Upper lobe of left lung (tissue), 6 donors: ENCODE measurements at regions not wholly inside any gene's neighbourhood (a gene's known extent, or its start where the extent isn't known, plus 50 kb on each side); places are given as distances from the start of the nearest gene placed in this dataset.

Experiments
- ATAC-seq, 2 donors: fragments of 200-7000 bp; cut with Tn5 transposase; one replicate each; pipeline ENCODE4 v1.9.1; 2022; ENCODE audit warnings: mild to moderate bottlenecking in 2 of 2, moderate library complexity in 2 of 2; ENCODE audit not compliant: low FRiP score in 2 of 2
- DNase-seq, 2 donors: peaks; one replicate each; pipeline ENCODE4 v3.0.0-alpha.2; 2019 to 2020
- H3K27ac ChIP-seq, 4 donors: fragments of 200-600 bp; sonication (generic); one replicate each; pipeline ENCODE4 v1.5.1; 2016 to 2019
- H3K27me3 ChIP-seq, 4 donors: fragments of 200-600 bp; sonication (generic); one replicate each; pipeline ENCODE4 v1.5.1; 2017 to 2019
- H3K36me3 ChIP-seq, 4 donors: fragments of 200-600 bp; sonication (generic); one replicate each; pipeline ENCODE4 v1.5.1; 2016 to 2019
- H3K4me1 ChIP-seq, 4 donors: fragments of 200-600 bp; sonication (generic); one replicate each; pipeline ENCODE4 v1.5.1; 2018 to 2019
- H3K4me3 ChIP-seq, 4 donors: fragments of 200-600 bp; sonication (generic); one replicate each; pipeline ENCODE4 v1.5.1; 2017 to 2019; ENCODE audit warnings: mild to moderate bottlenecking in 2 of 4, moderate library complexity in 1 of 4
- H3K9me3 ChIP-seq, 4 donors: fragments of 200-600 bp; sonication (generic); one replicate each; pipeline ENCODE4 v1.5.1; 2018 to 2019
- EP300 ChIP-seq, 4 donors: sonication (generic); formaldehyde crosslinking; IDR thresholded peaks; one replicate each; pipeline ENCODE4 v1.5.1; 2017; ENCODE audit warnings: antibody characterized with exemption in 4 of 4, control low read depth in 2 of 4
- POLR2A ChIP-seq, 4 donors: fragments of 450-650 bp; IDR thresholded peaks; one replicate each; pipeline ENCODE4 v1.5.1; 2016 to 2017; ENCODE audit warnings: antibody characterized with exemption in 4 of 4, mild to moderate bottlenecking in 2 of 4
- POLR2AphosphoS5 ChIP-seq, 2 donors: sonication (generic); formaldehyde crosslinking; IDR thresholded peaks; one replicate each; pipeline ENCODE4 v1.5.1; 2017; ENCODE audit warnings: antibody characterized with exemption in 2 of 2
- WGBS, 2 donors: methylation state at CpG; one replicate each; pipeline ENCODE4 v1.1.5; 2017 to 2018; 5-methylcytosine and 5-hydroxymethylcytosine counted together
- TF ChIP-seq, protein P1 (sequence below), 6 experiments: fragments of 450-650 bp in 4 of 6; fragments of 200-600 bp in 2 of 6; sonication (generic) in 2 of 6; IDR thresholded peaks; one replicate each; pipeline ENCODE4 v1.5.1; 2016 to 2019; ENCODE audit warnings: antibody characterized with exemption in 6 of 6
- donor health status: DM: no; HTN: no; CAD: no; lungs with moderate emphysema.
- donor health status: DM: no; HTN: yes; CAD: no; lungs with severe emphysema.

DNA sequence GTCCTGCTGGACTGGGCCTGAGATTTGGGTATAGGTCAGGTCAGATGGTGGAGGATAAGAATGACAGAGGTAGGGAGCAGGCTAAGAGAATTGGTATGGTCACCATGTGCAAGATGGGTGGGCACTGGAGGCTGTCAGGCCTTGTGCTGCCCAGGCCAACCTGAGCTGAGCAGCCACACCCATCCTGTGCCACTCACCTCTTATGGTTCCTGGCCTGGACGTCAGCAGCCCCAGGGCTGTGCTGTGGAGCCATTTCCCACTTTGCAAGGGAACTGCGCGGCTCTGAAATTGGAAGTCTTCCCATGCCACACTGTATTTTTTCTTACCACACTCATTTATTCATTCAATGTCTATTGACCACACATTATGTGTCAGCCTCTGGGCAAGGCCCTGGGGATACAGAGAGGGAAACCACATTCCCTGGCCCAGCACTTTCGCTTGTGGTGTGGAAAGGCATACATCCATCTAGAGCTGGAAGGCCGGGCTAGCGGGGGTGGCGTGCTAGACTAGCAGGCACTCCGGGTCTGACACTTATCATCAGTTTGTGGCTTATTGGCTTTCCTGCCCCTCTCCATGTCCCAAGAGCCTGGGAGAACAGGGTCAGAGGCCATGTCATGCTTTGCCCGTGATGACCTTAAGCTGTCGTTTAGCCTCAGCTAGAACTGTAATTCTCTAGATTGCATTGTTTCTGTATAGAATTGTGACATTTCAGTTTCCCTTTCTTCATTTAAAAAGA is 51.1 kb upstream of the POLG start:
- WGBS, 2 donors: 60 to 73% methylated on average over 10 of the region's 10 CpGs
- H3K36me3 ChIP-seq: no peaks in the 10 kb centered on the region
- no peak overlapping the region for H3K27ac ChIP-seq
- no peak overlapping the region for H3K4me3 ChIP-seq
- no peaks in the 10 kb centered on the region for H3K9me3 ChIP-seq
- DNase-seq (peak in 1 of 2 donors; percentile 30), ATAC-seq (no peak)
- TF ChIP-seq POLR2AphosphoS5 (IDR thresholded peaks at IDR 0.05) (no peak), EP300 (IDR thresholded peaks at IDR 0.05) (no peak), POLR2A (IDR thresholded peaks at IDR 0.05) (no peak)
- TF ChIP-seq, protein P1, sequence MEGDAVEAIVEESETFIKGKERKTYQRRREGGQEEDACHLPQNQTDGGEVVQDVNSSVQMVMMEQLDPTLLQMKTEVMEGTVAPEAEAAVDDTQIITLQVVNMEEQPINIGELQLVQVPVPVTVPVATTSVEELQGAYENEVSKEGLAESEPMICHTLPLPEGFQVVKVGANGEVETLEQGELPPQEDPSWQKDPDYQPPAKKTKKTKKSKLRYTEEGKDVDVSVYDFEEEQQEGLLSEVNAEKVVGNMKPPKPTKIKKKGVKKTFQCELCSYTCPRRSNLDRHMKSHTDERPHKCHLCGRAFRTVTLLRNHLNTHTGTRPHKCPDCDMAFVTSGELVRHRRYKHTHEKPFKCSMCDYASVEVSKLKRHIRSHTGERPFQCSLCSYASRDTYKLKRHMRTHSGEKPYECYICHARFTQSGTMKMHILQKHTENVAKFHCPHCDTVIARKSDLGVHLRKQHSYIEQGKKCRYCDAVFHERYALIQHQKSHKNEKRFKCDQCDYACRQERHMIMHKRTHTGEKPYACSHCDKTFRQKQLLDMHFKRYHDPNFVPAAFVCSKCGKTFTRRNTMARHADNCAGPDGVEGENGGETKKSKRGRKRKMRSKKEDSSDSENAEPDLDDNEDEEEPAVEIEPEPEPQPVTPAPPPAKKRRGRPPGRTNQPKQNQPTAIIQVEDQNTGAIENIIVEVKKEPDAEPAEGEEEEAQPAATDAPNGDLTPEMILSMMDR (IDR thresholded peaks at IDR 0.05): no peak
- no peaks in the 10 kb centered on the region for H3K27me3 ChIP-seq
- H3K4me1 ChIP-seq: no peaks in the 10 kb centered on the region
